Lower leg skin (tissue), 4 donors: ENCODE measurements at regions not wholly inside any gene's neighbourhood (a gene's known extent, or its start where the extent isn't known, plus 50 kb on each side); places are given as distances from the start of the nearest gene placed in this dataset.

Experiments used
- DNase-seq, 2 donors: peaks; one replicate each; pipeline ENCODE4 v3.0.0-alpha.2; 2019; ENCODE audit warnings: low spot score in 2 of 2
- H3K4me3 ChIP-seq: fragments of 200-600 bp; sonication (generic); 2 replicates; pipeline ENCODE4 v1.5.1; 2017; ENCODE audit warnings: mild to moderate bottlenecking, low read depth; ENCODE audit not compliant: poor library complexity, severe bottlenecking
- POLR2A ChIP-seq, 2 donors: fragments of 450-650 bp; IDR thresholded peaks; one replicate each; pipeline ENCODE4 v1.6.1; 2016 to 2017; ENCODE audit warnings: antibody characterized with exemption in 2 of 2, mild to moderate bottlenecking in 1 of 2, moderate library complexity in 1 of 2
- WGBS, 2 donors: methylation state at CpG; one replicate each; pipeline ENCODE4 v1.1.5; 2018; 5-methylcytosine and 5-hydroxymethylcytosine counted together
- intact Hi-C: fragments of 100-400 bp; cut with DNase I; formaldehyde crosslinking; loops from one replicate; pipeline ENCODE4 v1.15.0; 2023; ENCODE audit warnings: low total_unique reads
- TF ChIP-seq, protein P1 (sequence below), 3 donors: fragments of 450-650 bp; IDR thresholded peaks; one replicate each; pipeline ENCODE4 v1.5.1; 2016; ENCODE audit warnings: antibody characterized with exemption in 3 of 3, mild to moderate bottlenecking in 3 of 3, moderate library complexity in 2 of 3

- H3K4me3 ChIP-seq, result no peak overlapping the region
- DNase-seq, result no peak
- WGBS, 2 donors, result 76 to 93% methylated on average over 2 of the region's 2 CpGs
- intact Hi-C loops, result no loop called here
- TF ChIP-seq, protein P1, sequence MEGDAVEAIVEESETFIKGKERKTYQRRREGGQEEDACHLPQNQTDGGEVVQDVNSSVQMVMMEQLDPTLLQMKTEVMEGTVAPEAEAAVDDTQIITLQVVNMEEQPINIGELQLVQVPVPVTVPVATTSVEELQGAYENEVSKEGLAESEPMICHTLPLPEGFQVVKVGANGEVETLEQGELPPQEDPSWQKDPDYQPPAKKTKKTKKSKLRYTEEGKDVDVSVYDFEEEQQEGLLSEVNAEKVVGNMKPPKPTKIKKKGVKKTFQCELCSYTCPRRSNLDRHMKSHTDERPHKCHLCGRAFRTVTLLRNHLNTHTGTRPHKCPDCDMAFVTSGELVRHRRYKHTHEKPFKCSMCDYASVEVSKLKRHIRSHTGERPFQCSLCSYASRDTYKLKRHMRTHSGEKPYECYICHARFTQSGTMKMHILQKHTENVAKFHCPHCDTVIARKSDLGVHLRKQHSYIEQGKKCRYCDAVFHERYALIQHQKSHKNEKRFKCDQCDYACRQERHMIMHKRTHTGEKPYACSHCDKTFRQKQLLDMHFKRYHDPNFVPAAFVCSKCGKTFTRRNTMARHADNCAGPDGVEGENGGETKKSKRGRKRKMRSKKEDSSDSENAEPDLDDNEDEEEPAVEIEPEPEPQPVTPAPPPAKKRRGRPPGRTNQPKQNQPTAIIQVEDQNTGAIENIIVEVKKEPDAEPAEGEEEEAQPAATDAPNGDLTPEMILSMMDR (IDR thresholded peaks at IDR 0.05), result no peak
- no peak for TF ChIP-seq POLR2A (IDR thresholded peaks at IDR 0.05)
Measured at GRCh38 chr12:59260202-59260601, 335.6 kb upstream of the SLC16A7 start.

DNA sequence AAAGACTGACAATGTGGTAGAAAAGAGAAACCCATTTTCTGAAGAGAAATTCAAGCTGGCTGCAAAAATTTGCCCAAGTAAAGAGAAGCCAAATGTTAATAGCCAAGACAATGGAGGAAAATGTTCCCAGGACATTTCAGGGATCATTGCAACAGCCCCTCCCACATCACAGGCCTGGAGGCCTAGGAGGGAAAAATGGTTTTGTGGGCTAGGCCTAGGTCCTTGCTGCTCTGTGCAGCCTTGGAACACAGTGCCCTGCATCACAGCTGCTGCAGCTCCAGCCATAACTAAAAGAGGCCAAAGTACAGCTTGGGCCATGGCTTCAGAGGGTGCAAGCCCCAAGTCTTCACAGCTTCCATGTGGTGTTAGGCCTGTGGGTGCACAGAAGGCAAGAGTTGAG lies 332.4 kb upstream of the LRIG3 start:
- intact Hi-C loops, result no loop called here
- TF ChIP-seq POLR2A (IDR thresholded peaks at IDR 0.05), result no peak
- TF ChIP-seq, protein P1 (IDR thresholded peaks at IDR 0.05), result no peak
- DNase-seq, result no peak
- no peak overlapping the region for H3K4me3 ChIP-seq

GRCh38 chr12:59250766-59251165 lies 330.5 kb upstream of the LRIG3 start:
- intact Hi-C loops, result no loop called here
- TF ChIP-seq POLR2A (IDR thresholded peaks at IDR 0.05), result no peak
- TF ChIP-seq, protein P1 (IDR thresholded peaks at IDR 0.05), result no peak
- no peak overlapping the region for H3K4me3 ChIP-seq
- no peak for DNase-seq

DNA sequence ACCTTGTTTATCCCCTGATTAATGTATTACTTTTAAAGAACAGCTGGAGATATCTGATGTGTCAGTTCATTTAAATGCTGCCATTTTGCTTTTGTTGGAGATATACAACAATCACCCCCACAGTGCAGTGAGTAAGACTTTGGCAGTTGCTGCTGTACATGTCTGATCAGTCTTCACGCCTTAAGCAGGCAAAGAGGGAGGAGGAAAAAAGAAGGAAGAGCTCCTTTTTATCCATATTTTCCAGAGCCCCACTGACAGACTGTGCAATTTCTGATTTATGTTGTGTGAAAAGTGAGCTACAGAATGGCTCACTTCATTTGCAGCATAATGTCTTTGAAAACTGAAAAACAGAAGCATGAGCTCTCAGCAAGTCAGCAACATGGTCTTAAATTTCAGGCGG lies 319.7 kb upstream of the LRIG3 start:
- TF ChIP-seq POLR2A (IDR thresholded peaks at IDR 0.05), result no peak
- TF ChIP-seq, protein P1 (IDR thresholded peaks at IDR 0.05), result no peak
- WGBS, 2 donors, result 44 to 52% methylated on average over 2 of the region's 2 CpGs
- intact Hi-C loops, result no loop called here
- no peak for DNase-seq
- no peak overlapping the region for H3K4me3 ChIP-seq

- no peak for DNase-seq
- TF ChIP-seq, protein P1 (IDR thresholded peaks at IDR 0.05), result no peak
- no peak for TF ChIP-seq POLR2A (IDR thresholded peaks at IDR 0.05)
- H3K4me3 ChIP-seq, result no peak overlapping the region
- 87% methylated on average over 10 of the region's 10 CpGs for WGBS, 2 donors
- intact Hi-C loops, result no loop called here
Measured at GRCh38 chr12:59234391-59234790, 314.1 kb upstream of the LRIG3 start.

DNA sequence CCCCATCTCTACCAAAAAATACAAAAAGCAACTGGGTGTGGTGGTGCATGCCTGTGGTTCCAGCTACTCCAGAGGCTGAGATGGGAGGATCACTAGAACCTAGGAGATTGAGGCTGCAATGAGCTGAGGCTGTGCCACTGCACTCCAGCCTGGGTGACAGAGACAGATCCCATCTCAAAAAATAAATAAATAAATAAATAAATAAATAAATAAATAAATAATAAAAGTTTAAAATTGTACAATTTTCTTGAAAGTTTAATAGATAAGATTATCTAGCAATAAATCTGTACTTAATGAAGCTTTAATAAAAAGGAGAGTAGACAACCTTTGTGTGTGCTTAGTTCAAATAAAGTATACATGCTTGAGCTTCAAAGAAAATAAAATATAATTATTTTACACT lies 310.0 kb upstream of the LRIG3 start:
- intact Hi-C loops, result no loop called here
- DNase-seq, result no peak
- no peak overlapping the region for H3K4me3 ChIP-seq
- TF ChIP-seq, protein P1 (IDR thresholded peaks at IDR 0.05), result no peak
- TF ChIP-seq POLR2A (IDR thresholded peaks at IDR 0.05), result no peak
